ENCODE measurements at regions not wholly inside any gene's neighbourhood (a gene's known extent, or its start where the extent isn't known, plus 50 kb on each side); places are given as distances from the start of the nearest gene placed in this dataset.

DNA sequence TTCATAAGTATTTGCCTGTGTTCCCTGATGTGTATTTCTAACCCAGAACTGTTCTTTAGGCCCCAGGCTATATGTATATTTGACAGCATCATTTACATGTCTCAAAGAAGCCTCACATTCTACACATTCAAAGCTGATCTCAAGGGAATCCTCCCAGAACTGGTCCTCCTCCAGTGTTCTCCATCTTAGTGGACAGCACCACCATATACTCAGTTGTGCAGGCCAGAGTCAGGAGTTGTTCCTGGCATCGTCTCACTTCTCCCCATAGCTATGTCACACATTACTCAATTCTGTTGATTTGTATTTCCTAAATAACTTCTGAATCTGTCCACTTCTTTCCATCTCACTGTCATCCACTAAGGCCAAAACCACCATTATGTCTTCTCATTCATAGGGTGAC is 82.8 kb upstream of the TRPC3 start:
- no peak for ATAC-seq
- POLR2A ChIA-PET (ENCODE audit: unreplicated experiment), result no interaction called here
- intact Hi-C loops (cut with micrococcal nuclease), result no loop called here
- DNase-seq, result no peak
- H3K9ac ChIP-seq (ENCODE audit: low read length), result no peak overlapping the region
- no peaks in the 10 kb centered on the region for H3K4me1 ChIP-seq (ENCODE audit: insufficient read depth, low read length)
- no peaks in the 10 kb centered on the region for H3K27me3 ChIP-seq (ENCODE audit: low read length)
- no peak overlapping the region for H3K4me2 ChIP-seq (ENCODE audit: low read length)
- H3K9me3 ChIP-seq (ENCODE audit: low read length), result no peaks in the 10 kb centered on the region
- no peak overlapping the region for H3K27ac ChIP-seq (ENCODE audit: low read length)
- H2AFZ ChIP-seq (ENCODE audit: low read length), result no peak overlapping the region
- H4K20me1 ChIP-seq (ENCODE audit: low read length), result no peaks in the 10 kb centered on the region
- CTCF ChIA-PET, result no interaction called here
- no peaks in the 10 kb centered on the region for H3K79me2 ChIP-seq (ENCODE audit: low read length)
- no peaks in the 10 kb centered on the region for H3K9me2 ChIP-seq (replicated peaks; ENCODE audit: low read length)
- H3K36me3 ChIP-seq (ENCODE audit: low read depth, low read length), result no peaks in the 10 kb centered on the region
- TF ChIP-seq EZH2phosphoT487 (IDR thresholded peaks at IDR 0.05; ENCODE audit: borderline replicate concordance, low read length) (no peak), EZH2 (IDR thresholded peaks at IDR 0.05; ENCODE audit: low read length, unreplicated experiment) (no peak)
- TF ChIP-seq, protein P1, sequence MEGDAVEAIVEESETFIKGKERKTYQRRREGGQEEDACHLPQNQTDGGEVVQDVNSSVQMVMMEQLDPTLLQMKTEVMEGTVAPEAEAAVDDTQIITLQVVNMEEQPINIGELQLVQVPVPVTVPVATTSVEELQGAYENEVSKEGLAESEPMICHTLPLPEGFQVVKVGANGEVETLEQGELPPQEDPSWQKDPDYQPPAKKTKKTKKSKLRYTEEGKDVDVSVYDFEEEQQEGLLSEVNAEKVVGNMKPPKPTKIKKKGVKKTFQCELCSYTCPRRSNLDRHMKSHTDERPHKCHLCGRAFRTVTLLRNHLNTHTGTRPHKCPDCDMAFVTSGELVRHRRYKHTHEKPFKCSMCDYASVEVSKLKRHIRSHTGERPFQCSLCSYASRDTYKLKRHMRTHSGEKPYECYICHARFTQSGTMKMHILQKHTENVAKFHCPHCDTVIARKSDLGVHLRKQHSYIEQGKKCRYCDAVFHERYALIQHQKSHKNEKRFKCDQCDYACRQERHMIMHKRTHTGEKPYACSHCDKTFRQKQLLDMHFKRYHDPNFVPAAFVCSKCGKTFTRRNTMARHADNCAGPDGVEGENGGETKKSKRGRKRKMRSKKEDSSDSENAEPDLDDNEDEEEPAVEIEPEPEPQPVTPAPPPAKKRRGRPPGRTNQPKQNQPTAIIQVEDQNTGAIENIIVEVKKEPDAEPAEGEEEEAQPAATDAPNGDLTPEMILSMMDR (conservative IDR thresholded peaks at IDR 0.05; ENCODE audit: low read depth, low read length), result no peak
- no peaks in the 10 kb centered on the region for H3F3A ChIP-seq (ENCODE audit: low read length, unreplicated experiment)
- no TSS peak for BruUV-seq (replicated peaks)
- no peak overlapping the region for H3K4me3 ChIP-seq (ENCODE audit: low read length)

DNA sequence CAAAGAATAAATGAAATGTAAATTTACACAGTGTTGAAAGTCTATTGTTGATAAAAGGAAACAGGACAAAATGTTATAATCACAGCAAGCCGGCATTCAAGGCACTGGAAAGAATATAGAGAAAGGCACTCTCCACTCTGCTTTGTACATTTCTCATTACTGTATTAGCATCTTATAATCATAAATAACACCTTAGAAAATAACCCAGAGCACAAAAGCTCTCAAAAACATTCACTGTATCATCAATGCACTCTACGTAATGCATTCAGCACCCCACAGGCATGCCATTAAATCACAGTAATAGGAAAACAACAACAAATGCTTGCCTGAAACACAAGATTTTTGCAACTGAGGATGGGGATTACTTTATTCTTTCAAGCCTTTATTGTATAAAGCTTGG is 75.3 kb upstream of the TRPC3 start:
- POLR2A ChIA-PET (ENCODE audit: unreplicated experiment), result no interaction called here
- H3K4me3 ChIP-seq (ENCODE audit: low read length), result no peak overlapping the region
- no peak overlapping the region for H3K27ac ChIP-seq (ENCODE audit: low read length)
- no peaks in the 10 kb centered on the region for H3K4me1 ChIP-seq (ENCODE audit: insufficient read depth, low read length)
- H2AFZ ChIP-seq (ENCODE audit: low read length), result no peak overlapping the region
- no peaks in the 10 kb centered on the region for H3F3A ChIP-seq (ENCODE audit: low read length, unreplicated experiment)
- TF ChIP-seq EZH2 (IDR thresholded peaks at IDR 0.05; ENCODE audit: low read length, unreplicated experiment), result no peak
- TF ChIP-seq, protein P1 (conservative IDR thresholded peaks at IDR 0.05; ENCODE audit: low read depth, low read length), result no peak
- no peak for TF ChIP-seq EZH2phosphoT487 (IDR thresholded peaks at IDR 0.05; ENCODE audit: borderline replicate concordance, low read length)
- no peak overlapping the region for H3K4me2 ChIP-seq (ENCODE audit: low read length)
- no peaks in the 10 kb centered on the region for H3K9me3 ChIP-seq (ENCODE audit: low read length)
- intact Hi-C loops (cut with micrococcal nuclease), result no loop called here
- ATAC-seq (no peak), DNase-seq (no peak)
- H3K9ac ChIP-seq (ENCODE audit: low read length), result no peak overlapping the region
- H3K79me2 ChIP-seq (ENCODE audit: low read length), result no peaks in the 10 kb centered on the region
- H3K36me3 ChIP-seq (ENCODE audit: low read depth, low read length), result no peaks in the 10 kb centered on the region
- no peaks in the 10 kb centered on the region for H3K27me3 ChIP-seq (ENCODE audit: low read length)
- H3K9me2 ChIP-seq (replicated peaks; ENCODE audit: low read length), result no peaks in the 10 kb centered on the region
- H4K20me1 ChIP-seq (ENCODE audit: low read length), result no peaks in the 10 kb centered on the region
- no TSS peak for BruUV-seq (replicated peaks)
- CTCF ChIA-PET, result no interaction called here

GRCh38 chr4:122017296-122017695 is 65.4 kb upstream of the TRPC3 start:
- Histone ChIP-seq H3K9me3 (ENCODE audit: low read length) (no peaks in the 10 kb centered on the region), H2AFZ (ENCODE audit: low read length) (no peak overlapping the region), H3K27me3 (ENCODE audit: low read length) (peaks cover 16% of the 10 kb centered on the region; the same call in 1 of the 2 replicates), H3K4me2 (ENCODE audit: low read length) (no peak overlapping the region), H4K20me1 (ENCODE audit: low read length) (no peaks in the 10 kb centered on the region), H3K27ac (ENCODE audit: low read length) (no peak overlapping the region), H3K4me1 (ENCODE audit: insufficient read depth, low read length) (no peaks in the 10 kb centered on the region), H3K36me3 (ENCODE audit: low read depth, low read length) (no peaks in the 10 kb centered on the region), H3K79me2 (ENCODE audit: low read length) (no peaks in the 10 kb centered on the region), H3F3A (ENCODE audit: low read length, unreplicated experiment) (no peaks in the 10 kb centered on the region), H3K4me3 (ENCODE audit: low read length) (no peak overlapping the region), H3K9me2 (replicated peaks; ENCODE audit: low read length) (no peaks in the 10 kb centered on the region), H3K9ac (ENCODE audit: low read length) (no peak overlapping the region)
- CTCF ChIA-PET, result no interaction called here
- TF ChIP-seq EZH2 (IDR thresholded peaks at IDR 0.05; ENCODE audit: low read length, unreplicated experiment) (no peak), EZH2phosphoT487 (IDR thresholded peaks at IDR 0.05; ENCODE audit: borderline replicate concordance, low read length) (no peak)
- TF ChIP-seq, protein P1 (conservative IDR thresholded peaks at IDR 0.05; ENCODE audit: low read depth, low read length), result no peak
- POLR2A ChIA-PET (ENCODE audit: unreplicated experiment), result interaction anchor here (0.6 kb wide), 1 partner anchor 134 kb away, joined by 3 read pairs; no protein-coding TSS in a partner anchor
- BruUV-seq (replicated peaks), result no TSS peak
- intact Hi-C loops (cut with micrococcal nuclease), result no loop called here
- no peak for ATAC-seq
- DNase-seq, result no peak

All from PC-3 (cell line).